Nephron progenitor cell (in vitro differentiated cells): ENCODE measurements at regions not wholly inside any gene's neighbourhood (a gene's known extent, or its start where the extent isn't known, plus 50 kb on each side); places are given as distances from the start of the nearest gene placed in this dataset.

ENCODE experiments used
- DNase-seq: peaks from one replicate; pipeline ENCODE4 v3.0.0; 2021
- H3K27ac Mint-ChIP-seq: 2 replicates; pipeline ENCODE4 v1.8.0; 2021; ENCODE audit warnings: mild to moderate bottlenecking, moderate library complexity, mixed read lengths
- H3K27me3 Mint-ChIP-seq: 2 replicates; pipeline ENCODE4 v1.8.0; 2021; ENCODE audit warnings: mild to moderate bottlenecking, low read depth, mixed read lengths; ENCODE audit not compliant: poor library complexity
- H3K36me3 Mint-ChIP-seq: 2 replicates; pipeline ENCODE4 v1.8.0; 2021; ENCODE audit warnings: low read depth, mixed read lengths
- H3K4me1 Mint-ChIP-seq: 2 replicates; pipeline ENCODE4 v1.8.0; 2021; ENCODE audit warnings: mixed read lengths
- H3K4me3 Mint-ChIP-seq: 2 replicates; pipeline ENCODE4 v1.8.0; 2021; ENCODE audit warnings: mild to moderate bottlenecking, moderate library complexity, mixed read lengths
- H3K9me3 Mint-ChIP-seq: 2 replicates; pipeline ENCODE4 v1.8.0; 2021; ENCODE audit warnings: mild to moderate bottlenecking, moderate library complexity, mixed read lengths
- CTCF ChIP-seq: fragments of 200-600 bp; sonication (generic); IDR thresholded peaks from 2 replicates; pipeline ENCODE4 v1.5.0; 2021; ENCODE audit warnings: antibody characterized with exemption

DNA sequence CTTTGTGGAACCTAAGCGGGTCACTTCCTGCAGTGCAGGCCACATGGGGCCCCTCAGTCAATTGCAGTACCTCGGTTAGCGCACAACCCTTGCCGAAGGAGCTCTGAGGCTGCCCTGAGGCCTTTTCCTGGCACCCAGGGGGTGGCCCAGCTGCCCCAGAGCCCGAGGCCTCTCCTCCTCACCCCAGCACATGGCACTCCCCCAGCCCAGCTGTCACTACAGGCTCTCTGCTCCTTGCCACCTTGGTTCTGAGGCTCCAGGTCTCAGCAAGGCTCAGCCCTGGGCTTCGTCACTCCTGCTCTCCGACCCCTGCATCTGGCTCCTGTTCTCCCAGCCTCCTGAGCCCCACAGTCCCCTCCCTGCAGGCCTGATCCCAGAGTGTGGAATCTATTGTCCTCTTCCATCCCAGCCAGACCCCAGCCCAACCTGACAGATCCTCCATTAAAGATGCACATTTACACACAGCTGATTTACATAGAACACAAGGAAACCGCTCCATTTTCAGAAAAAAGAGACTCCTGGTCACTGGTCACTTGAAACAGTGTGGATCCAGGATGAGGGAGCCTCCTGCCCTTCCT, 192.8 kb upstream of the POU3F1 start:
- TF ChIP-seq CTCF, result no peak
- DNase-seq, result no peak
- Mint-ChIP-seq H3K27me3 (peaks cover 38% of the 10 kb centered on the region), H3K4me3 (no peak overlapping the region), H3K4me1 (peaks cover 20% of the 10 kb centered on the region), H3K27ac (no peak overlapping the region), H3K9me3 (no peaks in the 10 kb centered on the region), H3K36me3 (no peaks in the 10 kb centered on the region)

DNA sequence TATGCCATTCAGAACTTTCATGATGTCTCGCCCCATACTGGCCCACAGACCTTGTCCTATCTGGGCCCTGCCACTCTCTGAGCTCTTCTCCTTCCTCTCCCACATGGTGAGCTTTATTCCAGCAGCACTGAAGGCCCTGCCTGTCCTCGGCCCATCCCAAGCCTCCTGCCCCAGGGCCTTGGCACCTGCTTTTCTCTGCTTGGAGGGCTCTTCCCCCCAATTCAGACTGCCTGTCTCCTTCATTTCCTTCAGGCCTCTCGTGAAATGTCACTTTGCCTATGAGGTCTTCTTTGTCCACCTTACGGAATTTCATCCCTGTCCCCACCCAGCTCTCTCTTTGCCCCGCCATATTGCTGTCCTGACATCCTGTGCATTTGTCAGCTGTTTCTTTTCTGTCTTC, 191.7 kb upstream of the POU3F1 start:
- H3K9me3 Mint-ChIP-seq, result no peaks in the 10 kb centered on the region
- DNase-seq, result no peak
- H3K4me1 Mint-ChIP-seq, result peaks cover 11% of the 10 kb centered on the region
- H3K36me3 Mint-ChIP-seq, result no peaks in the 10 kb centered on the region
- H3K27me3 Mint-ChIP-seq, result peaks cover 28% of the 10 kb centered on the region
- no peak overlapping the region for H3K4me3 Mint-ChIP-seq
- no peak overlapping the region for H3K27ac Mint-ChIP-seq
- no peak for TF ChIP-seq CTCF

DNA sequence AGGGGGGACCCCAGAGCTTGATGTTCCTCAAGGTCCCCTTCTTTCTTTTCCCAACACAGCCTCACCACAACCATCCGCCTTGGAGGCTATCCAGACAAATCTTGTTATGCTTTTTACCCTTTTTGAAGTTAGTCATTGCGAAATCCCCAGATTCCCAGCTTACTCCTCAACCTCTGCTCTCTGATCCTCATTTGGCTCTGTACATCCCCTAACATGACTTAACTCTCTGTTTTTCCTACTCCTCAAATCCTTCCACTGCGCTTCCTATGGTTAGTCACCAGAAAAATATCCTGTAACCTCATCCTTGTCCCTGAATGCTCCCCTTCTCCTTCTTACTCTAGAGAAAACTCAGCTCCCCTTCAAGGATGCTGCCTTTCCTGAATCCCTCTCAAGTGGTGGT, 189.1 kb upstream of the POU3F1 start:
- Mint-ChIP-seq H3K4me3 (no peak overlapping the region), H3K4me1 (no peaks in the 10 kb centered on the region), H3K27ac (no peak overlapping the region), H3K36me3 (no peaks in the 10 kb centered on the region), H3K27me3 (peaks cover 30% of the 10 kb centered on the region), H3K9me3 (peaks cover 7% of the 10 kb centered on the region)
- DNase-seq, result no peak
- TF ChIP-seq CTCF, result no peak

GRCh38 chr1:38231941-38232340, 185.3 kb upstream of the POU3F1 start:
- no peak for DNase-seq
- H3K4me3 Mint-ChIP-seq, result no peak overlapping the region
- H3K27me3 Mint-ChIP-seq, result peaks cover 39% of the 10 kb centered on the region
- H3K27ac Mint-ChIP-seq, result no peak overlapping the region
- H3K9me3 Mint-ChIP-seq, result peaks cover 7% of the 10 kb centered on the region
- TF ChIP-seq CTCF, result no peak
- H3K4me1 Mint-ChIP-seq, result no peaks in the 10 kb centered on the region
- H3K36me3 Mint-ChIP-seq, result no peaks in the 10 kb centered on the region

DNA sequence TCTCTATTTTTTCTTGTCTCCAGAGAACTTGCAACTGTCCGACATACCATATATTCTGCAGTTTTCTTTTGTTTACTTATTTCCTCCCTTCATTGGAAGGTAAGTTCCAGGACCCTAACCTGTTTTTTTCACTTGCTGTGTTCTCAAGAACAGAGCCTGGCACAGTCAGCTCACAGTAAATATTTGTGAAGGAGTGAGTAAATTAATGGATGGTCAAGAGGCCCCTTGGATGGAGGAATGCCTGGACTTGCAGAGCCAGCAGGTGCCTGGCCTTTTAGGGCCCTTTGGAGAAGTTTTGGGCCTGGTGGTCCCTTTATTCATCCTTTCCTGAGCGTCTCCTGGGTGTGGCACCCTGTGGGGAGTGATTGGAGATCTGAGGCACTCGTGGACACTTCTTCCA, 182.1 kb upstream of the POU3F1 start:
- TF ChIP-seq CTCF, result no peak
- Mint-ChIP-seq H3K4me3 (no peak overlapping the region), H3K9me3 (peaks cover 11% of the 10 kb centered on the region), H3K27me3 (peaks cover 27% of the 10 kb centered on the region), H3K27ac (no peak overlapping the region), H3K36me3 (no peaks in the 10 kb centered on the region), H3K4me1 (no peaks in the 10 kb centered on the region)
- DNase-seq, result no peak

DNA sequence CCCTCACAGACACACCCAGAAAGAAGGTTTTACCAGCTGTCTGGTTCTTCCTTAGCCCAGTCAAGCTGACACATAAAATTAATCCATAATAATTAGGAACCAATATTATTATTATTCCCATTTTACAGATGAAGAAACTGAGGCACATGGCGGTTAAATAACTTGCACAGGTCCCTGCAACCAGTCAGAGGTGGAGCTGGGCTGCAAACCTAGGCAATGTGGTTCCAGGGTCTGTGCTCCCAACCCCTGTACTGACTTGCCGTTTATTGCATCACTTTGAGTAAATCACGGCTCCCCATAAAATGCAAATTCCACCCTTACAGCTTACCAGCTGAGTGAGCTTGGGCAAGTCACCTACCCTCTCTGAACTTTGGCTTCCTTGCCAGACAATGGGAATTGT, 179.2 kb upstream of the POU3F1 start:
- Mint-ChIP-seq H3K9me3 (peaks cover 5% of the 10 kb centered on the region), H3K27ac (no peak overlapping the region), H3K36me3 (no peaks in the 10 kb centered on the region), H3K27me3 (peaks cover 30% of the 10 kb centered on the region), H3K4me1 (no peaks in the 10 kb centered on the region), H3K4me3 (no peak overlapping the region)
- TF ChIP-seq CTCF, result no peak
- no peak for DNase-seq
